Stimulated activated CD4-positive, alpha-beta T cell treated with anti-CD3 and anti-CD28 coated beads, TNF-alpha, amount 100 ng/mL, for 48 hours (primary cell): ENCODE measurements at regions not wholly inside any gene's neighbourhood (a gene's known extent, or its start where the extent isn't known, plus 50 kb on each side); places are given as distances from the start of the nearest gene placed in this dataset.

ENCODE experiments used
- DNase-seq, 3 donors: peaks; one replicate each; pipeline ENCODE4 v3.0.0-alpha.2; 2020; ENCODE audit warnings: low read depth in 3 of 3

- no peak for DNase-seq
Observed at GRCh38 chr1:163877016-163877415, 555.3 kb downstream of the NUF2 start.

GRCh38 chr1:163885510-163885909 lies 563.8 kb downstream of the NUF2 start:
- no peak for DNase-seq

DNA sequence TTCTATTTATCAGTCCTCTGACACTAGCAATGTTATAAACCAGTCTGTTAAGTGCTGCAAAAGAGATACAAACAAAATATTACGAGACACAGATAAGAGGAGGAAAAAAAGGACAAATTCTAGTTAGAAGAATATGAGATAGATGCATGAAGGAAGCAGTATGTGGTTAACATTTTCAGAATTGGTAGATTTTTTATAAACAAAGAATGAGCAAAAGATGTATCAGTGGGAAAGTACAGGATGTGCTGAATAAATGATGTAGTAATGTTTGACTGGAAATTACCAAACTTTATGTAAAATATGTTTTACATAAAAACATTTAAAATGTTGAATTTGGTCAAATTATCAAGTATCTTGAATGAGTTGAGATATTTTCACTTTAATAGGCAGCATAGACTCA lies 574.2 kb downstream of the NUF2 start:
- no peak for DNase-seq

DNA sequence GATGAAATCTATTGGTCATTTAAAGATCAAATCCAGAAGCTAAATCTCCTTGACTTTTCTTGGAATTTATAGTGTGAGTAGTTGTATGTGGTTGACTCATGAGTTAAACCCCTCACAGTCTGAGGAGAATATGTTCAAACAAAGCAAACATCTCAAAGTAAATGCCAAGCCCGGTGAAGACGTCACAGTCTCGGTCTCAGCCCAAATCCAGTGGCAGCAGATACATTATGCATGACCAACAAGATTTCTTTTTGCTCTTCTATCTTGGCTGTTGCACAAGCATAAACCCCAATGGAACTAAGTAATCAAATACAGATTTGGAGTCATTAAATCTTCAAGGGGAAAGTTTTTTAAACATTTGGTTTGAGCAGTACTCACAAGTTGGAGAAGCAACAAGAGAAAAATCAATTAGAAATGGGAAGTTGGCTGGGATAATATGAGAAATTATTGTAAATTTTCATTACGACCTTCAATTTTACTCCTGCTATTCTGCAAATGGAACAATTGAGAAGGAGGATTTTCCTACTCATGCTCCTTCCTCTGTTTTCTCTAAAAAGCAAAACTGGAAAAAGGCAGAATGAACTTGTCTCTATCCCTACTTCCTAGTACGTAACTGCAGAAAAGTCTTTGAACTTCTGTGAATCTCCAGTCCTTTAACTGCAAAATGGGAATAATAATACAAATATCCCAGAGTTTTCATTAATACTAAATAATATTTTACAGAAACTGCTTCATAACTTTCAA lies 575.8 kb downstream of the NUF2 start:
- DNase-seq, result no peak

- DNase-seq, result no peak
Observed at GRCh38 chr1:163906283-163906682, 584.5 kb downstream of the NUF2 start.

DNA sequence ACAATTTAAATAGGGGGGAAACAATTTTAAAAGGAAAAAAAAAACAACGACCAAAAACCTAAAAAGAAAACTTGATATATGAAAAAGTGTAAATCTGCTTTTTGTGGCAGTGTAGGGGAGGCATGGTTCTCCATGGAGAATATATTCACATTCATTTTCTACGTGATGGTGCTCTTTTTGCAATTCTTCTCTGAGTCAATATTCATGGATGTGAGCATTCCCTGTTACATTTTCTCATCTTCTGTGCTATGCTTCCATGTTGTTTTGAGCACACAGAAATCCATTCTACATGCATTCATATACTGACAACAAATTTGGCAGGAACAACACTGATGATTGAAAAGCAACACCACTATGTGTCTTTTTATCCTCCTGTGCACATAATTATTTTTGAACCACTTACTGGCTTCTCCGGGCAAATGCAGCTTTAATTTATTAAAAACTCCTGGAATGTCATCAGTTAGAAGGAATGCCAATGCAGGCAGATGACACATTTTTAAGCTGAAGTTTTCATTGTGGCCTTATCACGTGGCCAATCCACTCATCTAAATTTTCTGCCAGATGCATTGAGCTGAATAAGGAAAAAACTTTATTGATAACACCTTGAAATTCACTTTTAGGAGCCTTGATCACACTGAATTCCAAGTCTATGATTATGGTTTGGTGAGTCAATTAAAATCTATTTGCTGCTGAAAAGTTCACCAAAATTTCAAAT lies 590.6 kb downstream of the NUF2 start:
- no peak for DNase-seq

DNA sequence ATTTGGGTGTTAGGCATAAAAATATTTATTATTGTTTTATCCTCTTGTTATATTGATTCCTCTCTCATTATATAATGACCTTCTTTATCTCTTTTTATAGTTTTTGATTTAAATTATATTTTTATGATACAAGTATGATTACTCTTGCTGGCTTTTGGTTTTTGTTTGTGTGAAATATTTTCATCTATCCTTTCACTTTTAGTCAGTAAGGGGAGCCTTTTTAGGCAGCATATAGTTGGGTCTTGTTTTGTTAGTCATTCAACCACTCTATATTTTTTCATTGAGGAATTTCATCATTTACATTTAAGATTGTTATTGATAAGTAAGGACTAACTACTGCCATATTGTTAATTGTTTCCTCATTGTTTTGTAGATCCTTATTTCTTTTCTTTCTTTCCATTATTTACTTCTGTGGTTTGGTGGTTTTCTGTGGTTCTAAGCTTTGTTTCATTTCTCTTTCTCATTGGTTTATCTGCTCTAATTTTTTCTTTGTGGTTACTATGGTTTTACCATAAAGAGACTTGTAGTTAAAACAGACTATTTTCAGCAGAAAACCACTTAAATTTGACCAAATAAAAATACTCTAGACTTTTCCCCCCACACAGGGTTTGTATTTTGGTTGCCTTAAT lies 593.1 kb downstream of the NUF2 start:
- DNase-seq, result no peak

- no peak for DNase-seq
Observed at GRCh38 chr1:163922743-163923201, 601.0 kb downstream of the NUF2 start.

DNA sequence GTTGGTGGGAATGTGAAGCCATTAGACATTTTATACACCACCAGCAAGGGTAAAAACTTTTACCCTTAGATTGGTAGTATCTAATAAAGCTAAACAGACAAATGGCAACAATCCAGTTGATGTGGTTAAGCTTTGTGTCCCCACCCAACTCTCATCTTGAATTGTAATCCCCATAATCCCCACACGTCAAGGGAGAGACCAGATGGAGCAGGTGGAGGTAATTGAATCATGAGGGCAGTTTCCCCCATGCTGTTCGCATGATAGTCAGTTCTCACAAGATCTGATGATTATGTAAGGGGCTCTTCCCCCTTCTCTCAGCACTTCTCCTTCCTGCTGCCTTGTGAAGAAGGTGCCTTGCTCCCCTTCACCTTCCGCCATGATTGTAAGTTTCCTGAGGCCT lies 602.3 kb downstream of the NUF2 start:
- DNase-seq, result no peak

GRCh38 chr1:163927493-163927892 lies 605.7 kb downstream of the NUF2 start:
- no peak for DNase-seq

DNA sequence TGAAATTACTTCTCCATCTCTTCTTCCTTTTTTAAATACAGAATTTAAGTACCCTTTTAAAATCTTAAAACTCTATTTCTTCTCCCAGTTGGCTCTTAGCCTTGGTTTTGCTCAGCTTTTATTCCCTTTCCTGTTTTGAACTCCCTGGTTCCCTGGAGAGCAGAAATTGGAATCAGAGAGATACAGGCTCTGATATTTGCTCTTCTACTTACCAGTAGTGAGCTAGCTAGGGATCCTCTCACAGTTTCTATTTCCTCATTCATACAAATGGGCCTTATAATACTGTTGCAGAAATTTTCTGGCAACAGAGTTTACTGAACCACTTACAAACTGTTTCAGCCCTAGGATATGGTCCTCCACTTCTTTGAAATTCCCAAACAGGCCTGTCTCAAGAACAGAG lies 606.3 kb downstream of the NUF2 start:
- DNase-seq, result no peak

DNA sequence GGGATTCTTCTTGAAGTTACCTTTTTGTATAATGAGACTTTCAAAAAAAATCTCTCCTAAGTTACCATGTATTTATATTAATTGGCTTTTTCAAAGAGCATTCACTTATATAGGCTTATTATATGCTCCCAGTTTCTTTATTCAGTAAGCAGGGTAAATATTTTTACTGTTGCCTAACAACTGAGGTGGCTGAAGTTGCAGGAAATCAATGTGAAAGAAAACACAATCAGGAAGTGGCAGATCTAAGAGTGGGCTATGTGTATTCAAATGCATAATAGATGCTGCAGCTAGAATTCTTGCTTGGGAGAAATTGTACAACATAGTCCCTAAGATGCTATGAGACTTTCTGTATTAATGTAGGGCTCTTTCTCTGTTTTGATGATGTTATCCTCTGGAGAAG lies 606.9 kb downstream of the NUF2 start:
- no peak for DNase-seq

- DNase-seq, result no peak
Observed at GRCh38 chr1:163932901-163933300, 611.1 kb downstream of the NUF2 start.

DNA sequence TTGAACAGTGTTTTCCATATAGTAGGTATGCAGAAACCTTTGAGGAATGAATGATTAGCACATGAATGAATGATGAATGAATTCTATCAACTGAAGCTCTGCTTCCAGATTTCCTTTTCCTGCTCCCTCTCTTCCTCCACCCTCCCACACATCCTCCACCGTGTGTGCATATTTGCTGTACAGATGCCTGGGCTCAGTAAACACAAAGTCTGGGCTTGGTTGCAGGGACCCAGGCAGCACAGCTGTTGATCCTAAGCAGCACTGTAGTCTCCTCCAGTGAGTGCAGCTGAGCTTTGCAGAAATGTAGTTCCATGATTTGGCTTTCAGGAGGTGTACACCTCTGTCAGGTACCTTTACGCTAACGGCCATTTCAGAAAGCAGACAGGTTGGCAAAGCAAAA lies 611.7 kb downstream of the NUF2 start:
- no peak for DNase-seq

DNA sequence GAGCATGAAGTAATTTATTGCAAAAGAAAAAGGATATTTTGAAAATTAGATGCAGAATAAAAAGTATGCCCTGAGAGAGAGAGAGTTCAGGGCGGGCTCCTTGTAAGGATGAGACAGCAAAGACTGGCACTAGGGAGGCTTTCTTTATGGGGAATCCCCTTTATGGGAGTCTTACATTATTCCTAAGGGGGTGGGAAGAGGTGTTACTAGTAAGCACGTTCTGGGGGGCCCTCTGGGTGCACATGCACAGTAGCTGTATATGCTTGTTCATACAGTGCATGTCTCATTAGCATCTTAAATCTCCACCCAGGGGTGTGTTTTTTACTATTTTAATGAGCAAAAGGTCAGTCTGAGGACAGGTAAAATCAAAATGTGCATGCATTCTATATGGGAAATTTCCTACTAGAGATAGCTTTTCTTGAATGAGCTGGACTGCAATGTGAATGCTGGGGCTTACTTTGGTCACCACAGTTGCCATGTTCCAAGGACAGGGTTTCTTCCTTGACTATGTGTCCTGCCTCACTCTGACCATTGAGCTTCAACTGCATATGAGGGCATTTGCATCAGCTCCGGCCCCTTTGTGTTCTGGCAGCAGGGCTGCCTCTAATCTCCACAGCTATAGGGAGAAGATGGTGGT lies 614.1 kb downstream of the NUF2 start:
- DNase-seq, result no peak

GRCh38 chr1:163959622-163960021 lies 599.4 kb upstream of the PBX1 start:
- no peak for DNase-seq

DNA sequence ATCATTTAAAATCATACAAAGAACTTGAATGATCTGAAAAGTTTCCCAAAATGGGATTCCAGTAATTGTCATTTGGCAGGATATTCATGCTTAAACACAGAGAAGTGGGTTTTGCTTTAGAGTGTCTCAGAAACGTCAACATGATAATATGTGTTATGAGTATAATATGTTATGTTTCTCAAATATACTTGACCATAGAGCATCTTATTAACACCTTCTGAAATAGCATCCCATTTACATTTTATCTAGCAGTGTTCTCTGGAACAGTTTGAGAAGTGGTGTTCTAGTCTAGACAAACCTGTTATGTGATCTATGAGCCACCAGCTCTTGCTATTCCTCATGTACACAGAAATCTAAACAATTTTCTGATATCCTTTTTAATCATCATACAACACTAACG lies 588.8 kb upstream of the PBX1 start:
- no peak for DNase-seq

DNA sequence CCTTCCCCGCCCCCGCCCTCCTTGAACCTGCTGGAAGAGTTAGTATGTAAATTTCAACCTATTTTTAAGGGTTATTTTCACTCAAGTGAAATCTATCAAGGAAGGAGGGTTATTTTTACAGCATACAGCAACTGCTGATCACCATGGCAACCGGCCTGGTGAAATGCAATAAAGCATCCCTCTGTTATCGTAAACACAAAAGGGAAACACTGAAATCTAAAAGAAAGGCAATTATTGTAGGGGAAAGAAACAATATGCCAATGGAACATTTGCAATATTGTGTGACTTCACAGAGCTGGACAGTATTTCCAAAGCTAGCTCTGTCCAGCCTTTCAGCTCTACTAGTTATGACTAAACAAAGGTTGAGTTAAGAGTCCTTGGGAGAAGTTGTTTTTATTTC lies 588.3 kb upstream of the PBX1 start:
- no peak for DNase-seq

DNA sequence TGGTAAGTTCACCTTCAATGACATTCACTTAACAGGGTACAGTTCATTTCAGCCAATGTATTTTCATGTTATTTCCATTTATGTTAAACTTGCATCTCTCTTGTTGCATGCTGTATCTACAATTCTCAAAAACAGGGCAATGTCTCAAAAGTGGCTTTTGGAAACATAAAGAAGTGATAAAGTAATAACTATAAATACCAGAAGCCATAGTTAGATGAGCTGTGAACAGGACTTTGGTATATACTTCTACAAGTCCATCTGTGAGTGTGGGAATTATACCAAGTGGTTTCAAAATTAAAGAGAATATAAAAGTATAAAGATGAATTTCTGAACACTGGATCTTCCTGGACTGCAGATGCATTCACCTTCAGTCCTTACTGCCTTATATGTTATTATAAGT lies 585.4 kb upstream of the PBX1 start:
- no peak for DNase-seq

- no peak for DNase-seq
Observed at GRCh38 chr1:163974120-163974519, 584.9 kb upstream of the PBX1 start.

DNA sequence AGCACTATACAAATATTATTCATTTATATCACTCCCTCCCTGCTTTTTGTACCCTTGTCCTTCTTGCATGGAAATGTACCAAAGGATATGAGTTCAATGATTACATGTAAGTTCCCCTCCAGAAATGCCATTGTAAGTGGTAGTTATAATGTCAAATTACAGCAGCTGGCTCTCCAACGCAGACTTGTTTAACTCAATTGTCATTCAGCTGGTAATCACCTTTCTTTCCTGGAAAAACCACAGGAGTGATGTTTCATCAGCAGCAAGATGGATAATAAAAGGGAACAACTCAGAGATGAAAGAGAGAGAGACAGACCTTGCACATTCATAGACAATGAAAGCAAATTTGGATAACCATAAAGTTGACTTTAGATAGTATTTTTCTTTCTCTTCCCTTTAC lies 578.6 kb upstream of the PBX1 start:
- DNase-seq, result no peak

GRCh38 chr1:163981500-163982030 lies 577.4 kb upstream of the PBX1 start:
- no peak for DNase-seq
